ENCODE measurements at regions not wholly inside any gene's neighbourhood (a gene's known extent, or its start where the extent isn't known, plus 50 kb on each side); places are given as distances from the start of the nearest gene placed in this dataset.

GRCh38 chr13:84567848-84568247 is 685.6 kb upstream of the SLITRK1 start:
- no peak for TF ChIP-seq CTCF (conservative IDR thresholded peaks at IDR 0.05; ENCODE audit: low read length)
- no peak for TF ChIP-seq EZH2phosphoT487 (IDR thresholded peaks at IDR 0.05; ENCODE audit: borderline replicate concordance)
